ENCODE measurements at regions not wholly inside any gene's neighbourhood (a gene's known extent, or its start where the extent isn't known, plus 50 kb on each side); places are given as distances from the start of the nearest gene placed in this dataset.

GRCh38 chr11:29119707-29120618 lies 896.9 kb downstream of the KCNA4 start:
- TF ChIP-seq CTCF (IDR thresholded peaks at IDR 0.05 in 4 of 5, conservative IDR thresholded peaks at IDR 0.05 in 1 of 5) (no peak), POLR2A (IDR thresholded peaks at IDR 0.05) (no peak)
